GM10248 (cell line): ENCODE measurements at regions not wholly inside any gene's neighbourhood (a gene's known extent, or its start where the extent isn't known, plus 50 kb on each side); places are given as distances from the start of the nearest gene placed in this dataset.

Source experiments
- CTCF ChIA-PET: fragments of 300-600 bp; sonication (Branson Sonifier 250); formaldehyde crosslinking; extraction: SDS; loops from one replicate; lab custom pipeline; 2021; ENCODE audit warnings: antibody characterized with exemption; lab: Yijun Ruan, JAX
- POLR2A ChIA-PET: fragments of 350-650 bp; sonication (Branson Sonifier 250); formaldehyde crosslinking; extraction: SDS; loops from one replicate; lab custom pipeline; 2020; ENCODE audit warnings: antibody characterized with exemption; lab: Yijun Ruan, JAX
- DNase-seq: peaks from one replicate; pipeline ENCODE4 v3.0.0; 2012; ENCODE audit errors: extremely low spot score
- TF ChIP-seq, protein P1 (sequence below): IDR thresholded peaks from 2 replicates; pipeline ENCODE4 v1.5.1; 2012; ENCODE audit warnings: mild to moderate bottlenecking, low read depth; ENCODE audit errors: extremely low read depth, missing control alignments, control extremely low read depth

DNA sequence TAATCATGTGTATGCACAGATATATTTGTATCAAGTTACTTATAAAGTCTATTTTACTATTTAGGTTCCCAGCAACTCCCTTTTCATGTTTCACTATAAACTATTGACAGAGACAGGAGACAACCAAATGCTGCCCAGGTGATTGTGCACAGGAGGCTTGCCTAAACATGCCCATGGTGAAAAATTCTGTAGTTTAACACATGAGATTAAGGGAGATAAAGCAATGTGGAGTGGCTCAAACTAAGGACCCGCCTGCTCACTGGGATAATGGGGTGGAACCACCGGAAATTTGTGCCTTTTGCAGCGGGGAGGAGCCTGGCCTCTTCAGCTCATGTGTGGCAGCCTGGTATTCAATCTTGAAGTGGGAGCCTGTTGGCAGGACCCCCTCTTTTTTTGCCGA, 459.5 kb upstream of the CNTN5 start:
- POLR2A ChIA-PET = no interaction called here
- TF ChIP-seq, protein P1, sequence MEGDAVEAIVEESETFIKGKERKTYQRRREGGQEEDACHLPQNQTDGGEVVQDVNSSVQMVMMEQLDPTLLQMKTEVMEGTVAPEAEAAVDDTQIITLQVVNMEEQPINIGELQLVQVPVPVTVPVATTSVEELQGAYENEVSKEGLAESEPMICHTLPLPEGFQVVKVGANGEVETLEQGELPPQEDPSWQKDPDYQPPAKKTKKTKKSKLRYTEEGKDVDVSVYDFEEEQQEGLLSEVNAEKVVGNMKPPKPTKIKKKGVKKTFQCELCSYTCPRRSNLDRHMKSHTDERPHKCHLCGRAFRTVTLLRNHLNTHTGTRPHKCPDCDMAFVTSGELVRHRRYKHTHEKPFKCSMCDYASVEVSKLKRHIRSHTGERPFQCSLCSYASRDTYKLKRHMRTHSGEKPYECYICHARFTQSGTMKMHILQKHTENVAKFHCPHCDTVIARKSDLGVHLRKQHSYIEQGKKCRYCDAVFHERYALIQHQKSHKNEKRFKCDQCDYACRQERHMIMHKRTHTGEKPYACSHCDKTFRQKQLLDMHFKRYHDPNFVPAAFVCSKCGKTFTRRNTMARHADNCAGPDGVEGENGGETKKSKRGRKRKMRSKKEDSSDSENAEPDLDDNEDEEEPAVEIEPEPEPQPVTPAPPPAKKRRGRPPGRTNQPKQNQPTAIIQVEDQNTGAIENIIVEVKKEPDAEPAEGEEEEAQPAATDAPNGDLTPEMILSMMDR = no peak
- no peak for DNase-seq
- CTCF ChIA-PET = interaction anchor here (1.9 kb wide), 1 partner anchor 36 kb away, joined by 6 read pairs; no protein-coding TSS in a partner anchor

DNA sequence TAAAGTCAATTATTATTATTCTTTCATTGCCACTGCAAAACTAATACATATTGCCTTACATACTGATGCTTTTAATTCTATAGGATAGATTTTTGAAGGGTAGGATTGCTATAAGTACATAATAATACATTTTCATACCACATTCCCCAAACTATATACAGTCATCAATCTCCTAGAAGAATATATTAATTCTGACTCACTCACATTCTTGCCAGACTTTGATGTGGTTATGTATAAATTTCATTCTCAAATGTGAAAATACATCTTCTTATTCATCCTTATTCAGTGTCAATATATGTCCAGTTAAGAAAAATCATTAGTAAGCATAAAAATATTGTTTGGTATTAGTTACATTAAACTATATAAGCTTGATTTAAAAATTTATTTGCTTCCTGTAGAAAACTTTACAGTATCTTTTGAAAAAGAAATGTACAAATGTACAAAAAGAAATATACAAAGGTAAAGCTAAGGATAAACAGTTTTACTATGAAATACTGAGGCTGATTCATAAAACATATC, 458.8 kb upstream of the CNTN5 start:
- DNase-seq = no peak
- ChIA-PET CTCF (interaction anchor here (1.9 kb wide), 1 partner anchor 37 kb away, joined by 6 read pairs; no protein-coding TSS in a partner anchor), POLR2A (no interaction called here)
- TF ChIP-seq, protein P1 = no peak

DNA sequence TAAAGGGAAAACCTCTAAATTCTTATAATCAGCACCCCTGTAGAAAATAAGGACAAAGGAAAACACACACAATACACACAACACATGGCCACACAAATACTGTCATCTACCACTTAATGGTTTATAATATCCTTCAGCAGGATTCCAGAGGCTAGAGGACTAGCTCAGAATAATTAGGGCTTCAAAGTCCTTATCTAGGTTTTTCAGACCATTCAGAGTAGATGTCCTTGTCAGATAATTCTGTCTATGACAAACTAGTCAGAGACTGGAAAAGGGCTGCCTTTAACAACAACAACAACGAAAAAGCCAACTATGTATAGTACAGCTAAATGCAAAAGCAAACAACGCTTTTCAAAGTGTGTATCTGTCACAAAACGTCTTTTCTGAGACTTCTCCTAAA, 456.5 kb upstream of the CNTN5 start:
- CTCF ChIA-PET = no interaction called here
- POLR2A ChIA-PET = no interaction called here
- no peak for DNase-seq
- TF ChIP-seq, protein P1 = no peak

DNA sequence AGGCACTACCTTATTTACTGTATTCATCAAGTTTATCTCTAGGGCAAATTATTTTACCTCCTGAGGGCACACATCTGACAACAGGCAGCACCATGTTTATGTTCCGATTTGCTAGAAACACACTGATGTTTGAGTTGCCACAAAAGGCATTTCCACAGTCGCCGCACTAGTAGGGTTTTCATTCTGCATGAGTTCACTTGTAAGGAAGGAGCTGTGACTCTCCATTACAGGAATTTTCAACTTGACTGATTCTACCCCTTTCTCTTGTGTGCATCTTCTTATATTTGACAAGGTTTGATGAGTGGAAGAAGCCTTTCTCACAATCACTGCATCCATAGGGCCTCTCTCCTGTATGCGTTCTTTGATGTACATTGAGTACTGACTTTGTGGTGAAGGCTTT, 455.9 kb upstream of the CNTN5 start:
- no peak for DNase-seq
- ChIA-PET CTCF (no interaction called here), POLR2A (no interaction called here)
- TF ChIP-seq, protein P1 = no peak

DNA sequence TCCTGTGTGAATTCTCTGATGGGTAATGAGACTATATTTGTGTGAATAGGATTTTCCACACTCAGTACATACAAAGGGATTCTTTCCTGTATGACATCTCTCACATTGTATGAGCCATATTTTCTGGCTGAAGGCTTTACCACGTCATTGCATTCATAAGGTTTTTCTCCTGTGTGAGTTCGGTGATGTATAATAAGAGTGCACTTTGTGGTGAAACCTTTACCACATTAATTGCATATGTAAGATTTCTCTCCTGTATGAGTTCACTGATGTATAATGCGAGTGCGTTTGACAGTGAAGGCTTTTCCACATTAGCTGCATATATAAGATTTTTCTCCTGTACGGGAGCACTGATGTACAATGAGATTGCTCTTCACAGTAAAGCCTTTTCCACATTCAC, 455.4 kb upstream of the CNTN5 start:
- ChIA-PET POLR2A (no interaction called here), CTCF (no interaction called here)
- TF ChIP-seq, protein P1 = no peak
- DNase-seq = no peak

DNA sequence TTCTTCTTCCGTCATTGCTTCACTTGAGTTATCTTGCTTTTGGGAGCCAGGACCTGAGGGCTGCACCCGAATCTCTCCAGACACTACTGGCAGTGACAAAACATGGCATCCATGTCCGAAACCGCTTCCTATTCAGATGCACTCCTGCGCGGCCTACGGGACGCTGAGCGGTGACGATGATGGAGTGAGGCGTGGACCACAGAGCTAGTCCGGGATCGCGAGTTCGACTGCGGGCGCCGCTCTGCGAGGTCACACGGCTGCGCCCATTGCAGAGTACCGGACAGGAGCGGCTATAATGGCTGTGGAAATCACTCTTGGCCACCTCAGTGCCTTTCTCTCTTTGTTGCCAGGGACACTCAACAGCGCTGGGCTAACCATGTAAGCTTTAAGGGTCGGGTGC, 453.8 kb upstream of the CNTN5 start:
- CTCF ChIA-PET = no interaction called here
- DNase-seq = no peak
- POLR2A ChIA-PET = no interaction called here
- TF ChIP-seq, protein P1 = no peak

DNA sequence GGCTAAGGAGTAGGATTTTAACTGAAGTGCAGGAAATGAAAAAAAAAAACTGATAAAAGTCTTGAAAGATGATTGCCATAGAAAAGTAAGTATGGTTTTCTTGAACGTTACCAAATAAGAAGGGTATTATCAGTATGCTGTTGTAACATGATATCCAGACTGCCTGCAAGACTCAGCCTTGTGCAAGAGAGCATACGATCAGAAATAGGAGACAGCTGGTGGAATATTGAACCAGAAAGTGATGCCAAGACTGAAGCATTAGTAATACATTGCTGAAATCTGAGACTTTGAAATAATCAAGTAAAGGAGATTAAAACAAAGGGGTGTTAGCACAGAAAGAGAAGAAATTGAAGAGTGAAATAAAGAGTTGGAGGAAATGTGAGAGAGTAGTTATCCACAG, 452.7 kb upstream of the CNTN5 start:
- ChIA-PET POLR2A (no interaction called here), CTCF (no interaction called here)
- no peak for DNase-seq
- TF ChIP-seq, protein P1 = no peak
